Mucosa of descending colon (tissue), 3 donors: ENCODE measurements at regions not wholly inside any gene's neighbourhood (a gene's known extent, or its start where the extent isn't known, plus 50 kb on each side); places are given as distances from the start of the nearest gene placed in this dataset.

Experiments used
- ATAC-seq: fragments of 200-7000 bp; cut with Tn5 transposase; one replicate; pipeline ENCODE4 v1.9.1; 2020; ENCODE audit warnings: mild to moderate bottlenecking, moderate library complexity
- DNase-seq, 3 donors: peaks; one replicate each; pipeline ENCODE4 v3.0.0-alpha.2; 2020
- H3K36me3 ChIP-seq: fragments of 200-600 bp; one replicate; pipeline ENCODE4 v1.8.0; 2021; ENCODE audit warnings: low read depth, mild to moderate bottlenecking
- H3K4me1 ChIP-seq: fragments of 200-600 bp; one replicate; pipeline ENCODE4 v1.8.0; 2021; ENCODE audit warnings: low read depth, mild to moderate bottlenecking
- H3K4me3 ChIP-seq: fragments of 200-600 bp; one replicate; pipeline ENCODE4 v1.8.0; 2021; ENCODE audit warnings: mild to moderate bottlenecking
- H3K9me3 ChIP-seq: fragments of 200-600 bp; one replicate; pipeline ENCODE4 v1.8.0; 2021; ENCODE audit warnings: mild to moderate bottlenecking
- CTCF ChIP-seq: fragments of 200-600 bp; IDR thresholded peaks from one replicate; pipeline ENCODE4 v1.8.0; 2022; ENCODE audit warnings: antibody characterized with exemption, mild to moderate bottlenecking
- intact Hi-C, 2 donors: fragments of 100-400 bp; cut with DNase I in 1 of 2; cut with micrococcal nuclease in 1 of 2; formaldehyde crosslinking; loops; one replicate each; pipeline versions ENCODE4 v1.11.0 to v1.11.1; 2022; cut with DNase I, micrococcal nuclease
- donor health status: DM: no; HTN: no; CAD: no; lungs with moderate emphysema.
- donor health status: DM: no; HTN: no; CAD: no.
- donor health status: DM: no; HTN: yes; CAD: no.

- ATAC-seq, result no peak
- no peak for TF ChIP-seq CTCF
- DNase-seq, result no peak
- Histone ChIP-seq H3K9me3 (no peaks in the 10 kb centered on the region), H3K4me1 (no peaks in the 10 kb centered on the region), H3K4me3 (no peak overlapping the region), H3K36me3 (no peaks in the 10 kb centered on the region)
- intact Hi-C loops, result no loop called here
Measured at GRCh38 chr2:163859951-163860350, 124.1 kb upstream of the FIGN start.

GRCh38 chr2:163856941-163857340 lies 121.1 kb upstream of the FIGN start:
- H3K4me1 ChIP-seq, result no peaks in the 10 kb centered on the region
- DNase-seq, result no peak
- no peak for ATAC-seq
- no peaks in the 10 kb centered on the region for H3K9me3 ChIP-seq
- H3K36me3 ChIP-seq, result no peaks in the 10 kb centered on the region
- intact Hi-C loops, result no loop called here
- no peak overlapping the region for H3K4me3 ChIP-seq
- TF ChIP-seq CTCF, result no peak

GRCh38 chr2:163852616-163853015 lies 116.8 kb upstream of the FIGN start:
- intact Hi-C loops, result no loop called here
- TF ChIP-seq CTCF, result no peak
- no peaks in the 10 kb centered on the region for H3K4me1 ChIP-seq
- H3K4me3 ChIP-seq, result no peak overlapping the region
- ATAC-seq (no peak), DNase-seq (no peak)
- H3K36me3 ChIP-seq, result no peaks in the 10 kb centered on the region
- H3K9me3 ChIP-seq, result no peaks in the 10 kb centered on the region

- intact Hi-C loops, result no loop called here
- TF ChIP-seq CTCF, result no peak
- no peaks in the 10 kb centered on the region for H3K36me3 ChIP-seq
- DNase-seq (no peak), ATAC-seq (no peak)
- H3K9me3 ChIP-seq, result no peaks in the 10 kb centered on the region
- no peaks in the 10 kb centered on the region for H3K4me1 ChIP-seq
- no peak overlapping the region for H3K4me3 ChIP-seq
Measured at GRCh38 chr2:163849756-163850435, 114.1 kb upstream of the FIGN start.

GRCh38 chr2:163838890-163839289 lies 103.1 kb upstream of the FIGN start:
- no peak for DNase-seq
- no peak for ATAC-seq
- intact Hi-C loops, result no loop called here
- TF ChIP-seq CTCF, result no peak
- Histone ChIP-seq H3K4me1 (no peaks in the 10 kb centered on the region), H3K36me3 (no peaks in the 10 kb centered on the region), H3K9me3 (no peaks in the 10 kb centered on the region), H3K4me3 (no peak overlapping the region)

- H3K4me3 ChIP-seq, result no peak overlapping the region
- H3K4me1 ChIP-seq, result no peaks in the 10 kb centered on the region
- ATAC-seq (no peak), DNase-seq (no peak)
- H3K9me3 ChIP-seq, result no peaks in the 10 kb centered on the region
- no peak for TF ChIP-seq CTCF
- intact Hi-C loops, result no loop called here
- no peaks in the 10 kb centered on the region for H3K36me3 ChIP-seq
Measured at GRCh38 chr2:163836167-163836566, 100.4 kb upstream of the FIGN start.
